ENCODE measurements at regions not wholly inside any gene's neighbourhood (a gene's known extent, or its start where the extent isn't known, plus 50 kb on each side); places are given as distances from the start of the nearest gene placed in this dataset.

GRCh38 chrX:15167826-15168225 is 102.1 kb downstream of the ASB9 start:
- TF ChIP-seq POLR2A (IDR thresholded peaks at IDR 0.05; ENCODE audit: low read depth, low read length) (no peak), POLR2AphosphoS5 (IDR thresholded peaks at IDR 0.05; ENCODE audit: low read depth, low read length) (no peak), TAF1 (IDR thresholded peaks at IDR 0.05; ENCODE audit: low read depth, low read length) (no peak)

All from GM12891 (cell line).